HPDE6-E6E7 (cell line): ENCODE measurements at regions not wholly inside any gene's neighbourhood (a gene's known extent, or its start where the extent isn't known, plus 50 kb on each side); places are given as distances from the start of the nearest gene placed in this dataset.
"Not testable (repeated sequence)": the region's sequence is repeated elsewhere in the genome, so short reads cannot be mapped to it uniquely, and the experiment has no call there.

Source experiments
- DNase-seq: peaks from one replicate; pipeline ENCODE4 v3.0.0; 2011; ENCODE audit warnings: missing footprints; ENCODE audit errors: extremely low spot score

DNA sequence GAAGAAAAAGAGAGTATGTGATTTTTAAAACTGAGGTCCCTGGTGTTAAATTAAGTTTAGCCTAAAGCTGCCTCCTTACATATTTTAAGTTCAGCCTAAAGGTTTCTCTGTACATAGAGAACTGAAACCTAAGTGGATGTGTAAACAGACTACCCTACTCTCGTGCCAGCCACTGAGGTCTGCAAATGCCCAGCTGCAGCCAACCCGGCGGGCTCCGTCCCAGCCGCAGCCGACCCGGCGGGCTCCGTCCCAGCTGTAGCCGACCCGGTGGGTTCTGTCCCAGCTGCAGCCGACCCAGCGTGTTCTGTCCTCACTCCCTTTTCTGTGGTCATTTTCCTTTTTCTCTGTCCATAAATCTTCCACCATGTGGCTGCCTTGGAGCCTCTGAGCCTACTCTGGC is 97.2 kb upstream of the SFSWAP start:
- no peak for DNase-seq

DNA sequence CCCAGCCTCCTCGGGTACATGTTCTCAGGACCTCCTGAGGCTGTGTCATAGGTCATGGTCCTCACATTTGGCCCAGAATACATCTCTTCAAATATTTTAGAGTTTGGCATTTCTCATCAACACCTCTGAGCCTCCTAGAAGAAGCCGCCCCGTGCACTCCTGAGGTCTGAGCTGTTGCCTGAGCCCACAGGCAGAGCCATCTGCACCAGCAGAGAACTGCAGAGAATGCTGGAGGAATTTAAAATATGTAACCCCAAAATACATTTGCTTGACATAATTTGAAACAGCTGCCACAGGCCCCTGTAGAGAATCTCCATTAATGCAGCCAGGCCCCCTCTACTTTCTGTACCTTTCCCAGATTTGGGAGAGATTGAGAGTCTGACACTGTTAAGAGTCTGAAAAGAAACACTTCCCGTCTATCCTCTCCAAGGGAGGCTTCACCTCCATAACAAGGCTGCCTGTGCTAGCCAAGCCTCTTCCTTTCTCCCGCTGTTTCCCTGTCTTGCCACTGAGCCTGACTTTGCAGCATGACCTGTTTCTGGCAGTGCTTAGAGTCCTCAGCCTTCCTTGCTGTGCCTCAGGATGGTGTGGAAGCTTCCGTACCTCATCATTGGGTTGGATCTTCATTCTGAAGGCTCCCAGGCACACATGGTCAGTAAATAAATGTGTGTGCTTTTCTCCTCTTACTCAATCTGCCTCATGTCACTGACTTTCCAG is 95.4 kb upstream of the SFSWAP start:
- DNase-seq, result no peak

DNA sequence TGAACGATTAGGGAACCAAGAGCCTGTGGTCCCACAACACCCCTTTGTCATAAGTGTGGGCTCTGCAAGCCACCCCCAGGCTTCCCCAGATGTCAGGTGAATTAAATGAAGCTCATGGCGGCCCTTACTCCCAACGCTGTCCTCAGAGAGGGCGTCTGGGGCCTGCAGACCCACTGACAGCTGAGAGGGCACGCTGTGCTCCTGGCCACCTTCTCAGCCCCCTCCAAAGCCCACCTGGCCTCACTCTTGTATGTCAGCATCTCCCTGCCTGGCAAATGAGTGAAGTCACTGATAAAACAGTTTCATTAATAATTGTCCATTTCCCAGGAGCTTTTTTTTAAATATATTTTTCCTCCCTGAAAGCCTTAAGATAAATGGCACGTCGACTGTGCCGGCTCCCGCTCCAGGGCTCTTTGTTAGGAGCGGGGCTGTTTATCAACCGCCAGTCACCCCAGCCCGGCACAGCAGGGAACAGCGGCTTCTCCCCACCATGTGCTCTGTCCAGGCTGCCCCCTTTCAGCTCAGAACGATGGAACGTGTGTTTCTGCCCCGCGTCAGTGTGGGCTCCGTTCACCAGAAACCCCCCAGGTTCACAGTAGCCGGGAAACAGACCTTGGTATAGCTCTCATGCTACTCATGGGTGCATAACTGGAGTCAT is 94.7 kb upstream of the SFSWAP start:
- DNase-seq, result no peak

DNA sequence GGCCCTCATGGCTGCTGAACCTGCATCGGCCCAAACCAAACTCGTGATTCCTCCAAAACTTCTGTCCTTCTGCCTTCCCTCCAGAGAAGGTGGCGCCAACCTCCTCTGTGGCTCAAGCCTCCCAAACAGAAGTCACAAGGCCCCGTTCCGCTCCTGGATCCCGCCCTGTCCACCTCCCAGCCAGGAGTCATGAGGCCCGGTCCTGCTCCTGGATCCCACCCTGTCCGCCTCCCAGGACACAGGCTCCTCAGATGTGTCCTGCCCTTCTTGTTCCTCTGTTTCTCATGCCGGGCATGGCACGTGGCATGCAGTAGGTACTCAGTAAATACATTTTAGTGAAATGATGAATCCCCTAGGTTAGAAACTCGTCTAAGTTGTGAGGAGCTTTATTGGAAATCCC is 94.2 kb upstream of the SFSWAP start:
- DNase-seq, result no peak

DNA sequence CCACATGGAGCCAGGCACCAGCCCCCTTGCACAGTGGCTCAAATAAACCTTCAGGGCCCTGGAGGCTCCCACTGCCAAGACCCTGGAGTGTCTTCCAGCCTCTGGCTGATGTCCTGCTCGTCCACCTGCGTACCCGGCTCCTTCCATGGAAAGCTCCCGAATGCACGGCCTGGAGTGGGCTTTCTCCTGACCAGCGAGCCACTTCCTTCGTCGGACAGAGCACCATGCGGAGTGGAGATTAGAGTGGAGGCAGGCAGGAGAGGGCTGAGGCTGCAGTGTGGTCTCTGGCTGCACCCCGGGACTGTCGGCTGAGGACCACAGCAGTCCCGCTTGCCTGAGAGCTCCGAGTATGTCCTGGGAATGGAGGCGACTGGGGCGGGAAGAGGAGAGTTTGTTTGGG is 93.7 kb upstream of the SFSWAP start:
- DNase-seq, result no peak

DNA sequence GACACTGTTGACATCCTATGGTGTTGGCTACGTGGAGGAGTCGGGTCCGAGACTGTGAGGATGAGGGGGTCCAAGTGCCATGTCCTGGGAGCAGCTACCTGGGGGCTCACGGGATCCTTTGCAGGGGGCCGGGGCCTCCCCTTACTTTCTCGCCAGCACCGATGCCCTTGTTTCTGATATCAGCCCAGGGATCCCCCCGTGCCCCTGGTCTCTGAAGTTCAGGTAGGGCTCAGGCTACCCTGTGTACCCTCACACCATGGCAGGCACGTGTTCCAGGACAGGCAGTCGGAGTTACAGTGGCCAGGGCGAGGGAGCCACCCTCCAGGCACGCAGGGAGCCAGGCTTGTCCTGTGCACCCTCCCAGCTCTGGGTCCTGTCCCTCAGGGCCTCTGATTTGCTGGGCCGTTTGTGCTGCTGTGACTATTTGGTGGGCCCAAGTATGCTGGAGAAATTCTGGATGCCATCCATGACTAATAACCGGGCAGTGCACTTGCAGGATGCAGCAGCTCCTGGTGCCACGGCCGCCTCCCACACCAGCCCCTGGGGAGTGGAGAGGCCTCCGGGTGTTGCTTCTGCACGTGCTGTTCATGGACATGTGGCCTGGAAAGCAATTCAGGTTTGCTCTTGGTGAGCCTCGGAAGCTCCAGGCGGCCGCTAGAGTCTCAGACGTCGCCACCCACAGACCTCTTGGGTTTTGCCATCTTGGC is 93.1 kb upstream of the SFSWAP start:
- DNase-seq, result no peak

DNA sequence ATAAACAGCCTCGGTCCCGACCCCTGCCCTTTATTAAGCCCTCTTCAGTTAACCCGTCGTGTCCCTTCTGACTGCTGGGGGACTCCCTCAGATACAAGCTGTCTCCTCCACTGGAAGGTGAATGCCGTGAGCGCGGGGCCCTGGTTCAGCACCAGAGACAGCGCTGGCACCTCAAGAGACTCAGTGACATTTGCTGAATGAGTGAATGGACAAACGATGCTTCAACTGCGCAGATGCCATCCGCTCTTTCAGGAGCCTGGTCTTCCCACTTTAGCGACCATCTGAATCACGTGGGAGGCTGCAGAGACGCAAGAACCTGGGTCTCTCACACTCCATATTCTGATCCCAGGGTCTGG is 92.6 kb upstream of the SFSWAP start:
- DNase-seq, result no peak

DNA sequence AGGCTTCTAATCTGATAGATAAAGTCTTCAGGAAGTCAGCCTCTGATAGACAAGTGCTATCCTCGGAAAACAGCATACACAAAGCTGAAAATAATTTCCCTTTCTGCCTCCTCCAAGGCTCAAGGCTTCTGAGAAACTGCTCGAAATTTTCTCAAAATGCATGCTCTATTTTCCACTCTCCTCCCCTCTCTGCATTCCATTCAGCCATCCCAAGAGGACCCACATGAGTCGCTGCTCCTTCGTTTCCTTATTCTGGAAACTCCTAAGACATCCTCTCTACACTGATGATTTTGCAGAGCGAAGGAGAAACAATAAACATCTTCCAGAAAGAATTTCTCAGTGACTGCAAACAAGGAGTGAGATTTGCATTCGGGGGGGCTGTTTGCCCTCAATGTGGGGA is 92.2 kb upstream of the SFSWAP start:
- no peak for DNase-seq

DNA sequence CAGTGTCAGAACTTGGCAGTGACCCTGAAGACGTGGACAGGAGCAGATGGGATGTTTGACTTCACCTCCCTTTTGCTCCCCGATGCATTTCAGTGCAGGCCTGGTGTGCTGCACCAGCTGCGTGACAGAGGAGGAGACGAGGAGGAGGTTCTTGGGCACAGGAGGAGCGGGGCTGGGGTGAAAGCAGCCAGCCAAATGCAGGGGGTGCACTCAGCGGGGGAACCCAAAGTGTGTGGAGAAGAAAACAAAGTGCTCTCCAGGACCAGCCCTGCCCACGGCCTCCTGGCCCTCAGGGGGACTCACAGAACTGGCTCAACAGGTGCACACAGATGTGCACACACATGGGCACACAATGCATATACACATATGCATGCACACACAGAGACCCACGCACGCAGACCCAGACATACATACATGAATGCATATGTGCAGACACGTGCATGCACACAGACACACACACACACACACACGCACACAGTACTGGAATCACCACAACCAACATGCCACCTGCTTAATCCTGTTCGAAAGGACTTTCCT is 91.7 kb upstream of the SFSWAP start:
- no peak for DNase-seq

DNA sequence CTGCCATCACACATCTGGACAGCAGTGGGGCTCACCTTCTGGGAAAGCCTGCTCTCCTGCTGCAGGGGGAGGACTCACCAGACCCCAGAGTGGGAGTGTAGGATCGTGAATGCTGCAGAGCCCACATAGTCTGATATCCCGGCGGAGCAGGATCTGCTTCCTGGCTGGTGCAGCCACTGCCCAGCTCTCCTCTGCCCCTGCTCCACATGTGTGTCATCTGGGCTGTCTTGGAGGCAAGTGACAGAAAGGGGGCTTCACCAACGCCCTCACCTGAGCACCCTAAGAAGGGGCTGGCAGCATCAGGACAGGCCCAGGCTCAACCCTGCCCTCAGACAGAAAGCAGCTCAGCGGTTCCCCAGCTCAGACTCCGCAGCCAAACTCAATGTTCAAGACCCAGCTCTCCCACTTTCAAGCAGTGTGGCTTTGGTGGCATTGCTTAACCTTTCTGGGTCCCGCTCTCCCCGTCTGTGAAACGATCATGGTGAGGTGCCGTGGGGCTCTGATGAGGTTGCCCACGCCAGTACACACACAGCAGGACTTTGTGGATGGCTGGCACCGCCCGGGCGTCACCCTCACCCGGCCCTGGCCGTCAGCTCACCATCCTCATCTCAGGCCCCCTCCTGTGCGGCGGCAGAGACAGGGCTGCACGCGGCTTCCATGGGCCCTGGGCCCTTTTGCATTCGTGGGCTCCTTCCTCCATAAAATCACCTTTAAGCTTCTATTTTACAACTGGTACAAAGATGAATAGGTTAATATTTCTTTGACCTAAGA is 91.0 kb upstream of the SFSWAP start:
- DNase-seq, result no peak

DNA sequence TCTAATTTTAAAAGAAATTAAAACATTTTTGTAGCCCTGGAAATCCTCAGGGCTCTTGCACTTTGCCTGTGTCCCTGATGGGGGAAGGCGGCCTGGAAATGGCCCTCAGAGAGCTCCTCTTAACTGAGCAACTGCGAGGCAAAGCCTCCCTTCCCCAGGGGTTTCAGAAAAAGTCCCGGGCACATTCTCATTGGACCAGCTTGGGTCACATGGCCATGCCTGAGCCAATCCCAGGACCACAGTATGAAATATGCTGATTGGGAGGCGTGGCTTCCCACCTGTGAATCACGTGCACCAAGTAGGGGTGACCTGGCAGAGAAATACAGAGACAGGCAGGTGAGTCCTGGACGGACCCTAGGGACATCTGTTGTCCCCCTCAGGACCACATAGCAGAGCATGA is 90.4 kb upstream of the SFSWAP start:
- DNase-seq, result no peak

DNA sequence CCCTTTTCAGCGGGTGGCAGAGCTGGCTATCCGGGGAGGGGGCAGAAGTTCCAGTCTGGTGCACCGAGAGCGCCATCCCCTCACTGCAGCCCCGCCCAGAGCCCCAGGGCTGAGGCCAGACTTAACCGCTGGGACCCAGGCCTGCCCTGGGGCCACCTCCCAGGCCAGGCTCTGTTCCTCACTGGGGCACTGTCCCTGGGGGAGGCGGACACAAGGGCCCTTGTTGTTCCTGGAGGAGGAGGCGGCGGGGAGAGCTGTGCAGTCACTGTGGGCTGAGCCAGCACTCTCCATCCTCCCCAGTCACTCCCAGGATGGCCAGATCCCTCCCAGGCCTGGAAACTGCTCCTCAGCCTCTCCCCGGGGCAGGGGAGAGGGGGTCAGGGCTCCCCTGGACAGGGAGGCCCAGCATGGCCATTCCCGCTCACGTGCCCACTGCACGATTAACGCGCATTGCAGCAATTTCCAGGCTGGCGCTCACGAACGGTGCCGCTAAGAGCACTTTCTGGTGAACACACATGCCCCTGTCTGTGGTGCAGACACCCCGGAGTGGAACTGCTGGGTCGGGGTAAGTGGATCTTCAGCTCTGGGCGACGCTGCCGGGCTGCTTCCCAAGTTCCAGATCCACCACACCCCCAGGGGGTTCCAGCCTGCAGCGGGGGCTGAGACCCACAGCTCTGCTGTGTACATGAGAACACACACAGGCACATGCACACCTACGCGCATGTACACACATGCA is 89.8 kb upstream of the SFSWAP start:
- no peak for DNase-seq

DNA sequence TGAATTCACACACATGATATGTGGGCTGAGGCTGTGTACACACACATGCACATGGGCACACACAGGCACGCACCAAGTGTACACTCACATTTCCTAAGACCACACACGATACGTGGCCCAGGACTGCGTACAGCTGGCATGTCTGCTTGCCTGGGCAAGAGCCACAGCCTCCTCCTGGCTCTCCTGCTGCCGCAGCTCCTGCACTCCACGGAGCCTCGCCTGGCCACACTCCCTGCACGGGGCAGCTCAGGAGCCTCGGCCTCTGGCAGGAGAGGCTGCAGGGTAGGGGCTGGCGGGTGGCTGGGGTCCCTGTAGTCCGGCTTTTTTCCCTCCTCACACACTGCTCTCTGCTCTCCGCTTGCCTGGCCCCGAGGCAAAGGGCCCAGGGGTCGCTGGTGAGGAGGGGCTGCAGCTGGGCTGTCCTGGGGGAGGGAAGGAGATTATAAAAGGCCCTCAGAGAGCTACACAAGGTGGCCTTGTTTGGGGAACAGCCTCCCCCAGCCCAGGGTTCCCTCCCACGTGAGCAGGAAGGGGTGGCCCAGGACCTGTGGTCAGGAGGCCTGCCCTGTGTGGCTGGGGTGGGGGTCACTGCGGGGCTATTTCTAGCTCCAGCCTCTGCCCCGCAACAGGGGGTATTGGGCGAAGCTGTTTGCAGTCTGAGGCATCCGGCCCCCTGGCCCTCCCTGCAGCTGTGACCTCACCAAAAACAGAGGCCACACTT is 89.0 kb upstream of the SFSWAP start:
- DNase-seq, result no peak

DNA sequence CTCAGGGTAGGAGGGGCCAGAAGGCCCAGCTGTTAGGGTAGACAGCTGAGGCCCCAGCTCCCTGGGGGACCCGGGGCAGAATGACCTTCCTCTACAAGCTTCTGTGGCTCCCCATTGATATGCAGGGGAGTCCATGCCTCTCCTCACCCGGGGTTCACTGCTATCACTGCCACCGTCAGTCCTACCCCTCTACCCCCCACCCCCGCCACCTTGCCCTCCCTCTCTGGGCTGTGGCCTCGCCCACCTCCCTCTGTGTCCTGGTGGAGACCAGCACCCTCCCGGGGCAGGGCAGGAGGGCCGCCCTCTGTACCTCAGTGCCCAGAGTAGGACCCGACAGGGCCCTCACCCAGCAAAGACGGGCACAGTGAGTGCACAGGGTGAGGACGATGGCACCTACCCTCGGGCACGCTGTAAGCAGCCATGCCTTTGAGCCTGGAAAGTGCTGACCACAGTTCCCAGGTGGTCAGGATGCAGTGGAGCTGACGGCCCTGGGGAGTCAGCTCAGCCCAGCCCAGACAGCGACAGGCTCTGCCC is 88.4 kb upstream of the SFSWAP start:
- no peak for DNase-seq

DNA sequence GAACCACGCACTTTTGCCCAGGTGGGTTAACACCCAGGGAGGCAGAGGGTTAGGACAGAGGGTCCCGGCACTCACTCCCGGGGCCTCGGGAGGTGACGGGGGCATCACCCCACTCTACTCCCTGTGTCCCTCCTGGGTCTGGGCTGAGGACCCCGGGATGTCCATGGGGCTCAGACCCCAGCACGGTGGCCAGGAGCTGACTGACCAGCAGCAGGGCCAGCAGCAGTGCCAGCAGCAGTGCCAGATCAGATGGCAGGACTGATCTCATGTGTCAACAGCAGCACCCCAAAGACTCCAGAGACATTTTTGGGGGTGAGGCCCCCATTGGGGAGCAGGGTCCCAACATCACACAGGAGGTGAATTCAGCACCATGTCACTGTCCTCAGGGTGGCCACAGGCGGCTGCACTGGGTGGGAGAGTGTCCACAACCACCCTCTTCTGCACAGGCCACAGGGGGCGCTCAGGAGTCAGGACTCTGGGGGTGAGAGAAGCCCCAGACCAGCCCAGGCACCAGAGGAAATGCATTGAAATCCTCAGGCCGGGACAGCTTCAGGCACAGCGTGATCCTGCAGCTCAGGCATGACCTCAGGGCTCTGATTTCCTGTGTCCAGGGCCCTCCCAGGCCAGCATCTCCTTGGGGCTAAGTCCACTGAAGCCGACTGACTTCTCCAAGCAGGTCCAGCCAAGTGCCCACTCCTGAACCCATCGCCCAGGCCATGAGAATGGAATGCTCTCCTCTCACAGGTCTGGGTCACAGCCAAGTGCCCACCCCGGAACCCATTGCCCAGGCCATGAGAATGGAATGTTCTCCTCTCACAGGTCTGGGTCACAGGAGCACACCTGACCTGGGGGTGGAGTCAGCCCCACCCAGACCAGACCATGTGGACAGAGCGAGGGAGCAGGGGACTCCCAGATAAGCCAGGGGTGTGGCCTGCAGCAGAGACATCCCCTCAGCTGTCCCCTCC is 87.2 kb upstream of the SFSWAP start:
- DNase-seq, result not testable (repeated sequence)

DNA sequence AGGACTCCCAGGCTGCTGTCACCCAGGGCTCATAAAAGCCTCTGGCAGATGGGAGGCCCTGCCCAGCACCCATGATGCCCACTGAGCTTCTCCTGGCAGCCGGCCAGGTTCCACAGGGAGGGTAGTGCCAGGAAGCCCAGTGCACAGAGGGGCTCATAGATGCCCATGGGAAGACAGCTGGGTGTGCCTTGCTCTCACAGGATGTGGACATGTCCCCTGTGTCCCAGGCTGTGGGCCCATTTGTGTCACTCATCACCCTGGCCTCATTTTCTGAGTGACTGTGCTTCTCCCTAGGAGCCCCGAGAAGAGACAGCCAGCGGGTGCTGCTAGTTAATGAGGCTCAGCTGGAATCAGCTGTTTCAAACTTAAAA is 86.5 kb upstream of the SFSWAP start:
- DNase-seq, result not testable (repeated sequence)

DNA sequence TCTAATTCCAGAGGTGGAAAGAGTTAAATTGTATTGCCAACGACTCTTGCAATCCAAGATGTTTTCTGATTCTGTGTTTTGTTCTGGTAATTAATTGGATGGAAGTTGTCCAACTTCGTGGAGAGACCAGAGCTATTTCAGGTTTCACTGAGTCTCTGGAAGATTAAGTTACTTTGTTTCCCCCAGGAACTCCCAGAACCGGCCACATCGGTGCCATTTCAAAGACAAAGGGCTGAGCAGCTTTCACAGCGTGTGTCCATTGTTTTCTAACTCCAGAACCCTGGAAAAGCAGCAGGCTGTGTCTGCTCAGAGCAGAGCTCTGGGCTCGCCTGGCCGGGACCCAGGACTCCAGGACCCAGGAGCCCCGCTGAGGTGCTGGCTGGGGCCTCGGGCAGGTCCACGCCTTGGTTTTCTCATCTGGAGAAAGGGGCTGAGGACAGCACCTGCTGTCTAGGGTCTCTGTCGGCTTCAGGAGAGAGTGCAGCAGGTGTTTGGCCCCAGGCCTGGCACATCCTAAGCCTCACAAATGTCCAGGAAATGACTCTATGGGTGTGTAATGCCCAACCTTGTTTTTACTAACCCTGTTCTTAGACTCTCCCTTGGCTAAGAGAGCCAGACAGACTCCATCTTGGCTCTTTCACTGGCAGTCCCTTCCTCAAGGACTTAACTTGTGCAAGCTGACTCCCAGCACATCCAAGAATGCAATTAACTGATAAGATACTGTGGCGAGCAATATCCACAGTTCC is 86.0 kb upstream of the SFSWAP start:
- not testable (repeated sequence) for DNase-seq

DNA sequence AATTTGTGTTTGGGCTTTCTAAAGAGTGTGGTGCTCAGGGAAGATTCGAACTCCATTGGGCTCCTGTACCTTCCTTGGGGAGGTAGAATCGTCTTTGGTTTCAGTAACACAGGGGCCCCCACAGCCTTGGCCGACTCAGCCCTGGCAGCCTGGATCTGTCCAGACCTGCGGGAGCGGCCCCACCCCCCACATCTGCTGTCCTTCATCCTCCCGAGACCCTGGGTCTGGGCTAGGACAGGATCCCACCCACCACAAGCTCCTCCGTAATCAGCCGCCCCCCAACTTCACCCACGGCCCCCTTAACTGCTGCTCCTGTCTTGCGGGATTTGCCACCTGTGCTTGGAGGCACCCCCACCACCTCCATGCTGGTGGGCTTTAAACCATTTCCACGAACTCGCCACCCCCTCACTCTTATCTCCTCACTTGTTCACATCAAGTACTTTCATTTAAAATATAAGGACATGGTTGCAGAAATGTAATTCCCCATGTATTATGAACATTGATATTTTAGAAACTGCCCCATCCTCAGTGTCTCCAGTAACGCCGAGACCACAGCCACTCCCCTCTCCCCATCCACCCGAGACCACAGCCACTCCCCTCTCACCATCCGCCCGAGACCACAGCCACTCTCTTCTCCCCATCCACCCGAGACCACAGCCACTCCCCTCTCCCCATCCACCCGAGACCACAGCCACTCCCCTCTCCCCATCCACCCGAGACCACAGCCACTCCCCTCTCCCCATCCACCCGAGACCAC is 84.7 kb upstream of the SFSWAP start:
- not testable (repeated sequence) for DNase-seq
